WTC11 (cell line): ENCODE measurements at regions not wholly inside any gene's neighbourhood (a gene's known extent, or its start where the extent isn't known, plus 50 kb on each side); places are given as distances from the start of the nearest gene placed in this dataset.

ENCODE experiments used
- CDX4 ChIP-seq: fragments of 250-450 bp; sonication (Bioruptor Pico); IDR thresholded peaks from 2 replicates; pipeline ENCODE4 v1.9.0; 2021; ENCODE audit warnings: moderate library complexity, mild to moderate bottlenecking, inconsistent platforms, borderline replicate concordance
- CTCF ChIP-seq: fragments of 200-600 bp; IDR thresholded peaks from 2 replicates; pipeline ENCODE4 v1.8.0; 2022; ENCODE audit warnings: antibody characterized with exemption
- MXD4 ChIP-seq: fragments of 250-450 bp; sonication (Bioruptor Pico); IDR thresholded peaks from 2 replicates; pipeline ENCODE4 v1.8.0; 2021; ENCODE audit warnings: mild to moderate bottlenecking, moderate library complexity, borderline replicate concordance
- NFE2L1 ChIP-seq: sonication (generic); formaldehyde crosslinking; IDR thresholded peaks from 2 replicates; pipeline ENCODE4 v1.8.1; 2023; ENCODE audit warnings: missing genetic modification reagents

DNA sequence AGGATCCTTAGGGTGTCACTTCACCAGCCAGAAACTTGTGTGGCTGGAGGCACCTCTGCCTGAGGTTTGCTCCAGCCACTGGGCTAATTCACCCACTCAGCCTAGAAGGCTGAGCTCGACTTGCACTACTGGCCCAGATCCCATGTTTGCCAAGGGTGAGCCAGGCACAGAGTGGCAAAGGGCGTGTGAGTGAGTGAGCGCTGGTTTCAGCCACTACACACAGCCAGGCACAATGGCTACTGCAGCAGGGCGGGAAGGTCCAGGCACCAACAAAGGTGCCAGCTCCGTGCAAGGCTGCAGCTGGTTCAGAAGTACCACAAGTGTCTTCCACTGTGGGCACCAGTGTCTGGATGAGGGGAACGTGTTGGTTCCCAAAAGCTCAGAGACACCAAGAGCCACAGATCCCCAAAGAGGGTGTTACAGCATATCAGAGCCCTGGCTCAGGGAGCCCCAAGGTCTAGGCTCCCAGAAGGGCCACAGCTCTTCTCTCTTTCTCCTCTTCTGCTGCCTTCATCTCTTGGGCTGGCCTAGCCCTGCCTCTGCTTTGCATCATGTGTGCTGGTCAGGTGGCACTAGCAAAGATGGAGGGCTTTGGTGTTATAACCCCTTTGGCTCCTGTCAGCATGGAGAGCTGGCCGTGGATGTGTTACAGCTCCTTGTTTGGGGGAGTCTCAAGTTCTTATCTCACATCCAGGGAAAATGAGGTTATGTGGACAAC lies 736.3 kb upstream of the KLHL1 start:
- TF ChIP-seq CTCF (no peak), CDX4 (CRISPR knock-in tag) (no peak), MXD4 (no peak), NFE2L1 (CRISPR knock-in tag) (no peak)
